ENCODE measurements at regions not wholly inside any gene's neighbourhood (a gene's known extent, or its start where the extent isn't known, plus 50 kb on each side); places are given as distances from the start of the nearest gene placed in this dataset.

- Histone ChIP-seq H3K27me3 (replicated peaks; ENCODE audit: insufficient read depth) (no peaks in the 10 kb centered on the region), H3K4me1 (ENCODE audit: insufficient read depth) (no peaks in the 10 kb centered on the region), H3K9me2 (ENCODE audit: insufficient read depth) (no peaks in the 10 kb centered on the region), H3F3A (ENCODE audit: insufficient read depth) (no peaks in the 10 kb centered on the region), H3K79me2 (ENCODE audit: insufficient read depth) (no peaks in the 10 kb centered on the region), H3K4me3 (no peak overlapping the region), H2AFZ (no peak overlapping the region), H3K27ac (no peak overlapping the region), H4K20me1 (ENCODE audit: insufficient read depth) (no peaks in the 10 kb centered on the region), H3K9me3 (ENCODE audit: low read depth) (no peaks in the 10 kb centered on the region), H3K36me3 (ENCODE audit: low read depth) (no peaks in the 10 kb centered on the region), H3K9ac (no peak overlapping the region), H3K4me2 (ENCODE audit: unreplicated experiment) (no peak overlapping the region)
- 59 to 61% methylated on average over 1 of the region's 1 CpG for WGBS, 2 experiments (ENCODE audit: low coverage in 1 of 2, low lambda C conversion rate in 2 of 2, missing lambda C conversion rate in 2 of 2)
- in situ Hi-C loops (cut with MboI): no loop called here
- DNase-seq: peak; percentile 11
- no peak for TF ChIP-seq EZH2 (IDR thresholded peaks at IDR 0.05; ENCODE audit: insufficient read depth, poor library complexity, severe bottlenecking)
- TF ChIP-seq EZH2phosphoT487 (IDR thresholded peaks at IDR 0.05; ENCODE audit: insufficient read depth, low read depth): no peak
These were observed 491.3 kb upstream of the GJE1 start for GRCh38 chr6:141641406-141641805.

- Histone ChIP-seq H3K4me2 (ENCODE audit: unreplicated experiment) (no peak overlapping the region), H3K9me2 (ENCODE audit: insufficient read depth) (no peaks in the 10 kb centered on the region), H3K4me1 (ENCODE audit: insufficient read depth) (no peaks in the 10 kb centered on the region), H3K9ac (no peak overlapping the region), H3K4me3 (no peak overlapping the region), H3K27ac (no peak overlapping the region), H4K20me1 (ENCODE audit: insufficient read depth) (no peaks in the 10 kb centered on the region), H3K79me2 (ENCODE audit: insufficient read depth) (no peaks in the 10 kb centered on the region), H2AFZ (no peak overlapping the region), H3K27me3 (replicated peaks; ENCODE audit: insufficient read depth) (no peaks in the 10 kb centered on the region), H3K9me3 (ENCODE audit: low read depth) (no peaks in the 10 kb centered on the region), H3K36me3 (ENCODE audit: low read depth) (no peaks in the 10 kb centered on the region), H3F3A (ENCODE audit: insufficient read depth) (no peaks in the 10 kb centered on the region)
- in situ Hi-C loops (cut with MboI): no loop called here
- WGBS, 2 experiments (ENCODE audit: low coverage in 1 of 2, low lambda C conversion rate in 2 of 2, missing lambda C conversion rate in 2 of 2): 80 to 83% methylated on average over 3 of the region's 3 CpGs
- no peak for DNase-seq
- no peak for TF ChIP-seq EZH2 (IDR thresholded peaks at IDR 0.05; ENCODE audit: insufficient read depth, poor library complexity, severe bottlenecking)
- TF ChIP-seq EZH2phosphoT487 (IDR thresholded peaks at IDR 0.05; ENCODE audit: insufficient read depth, low read depth): no peak
These were observed 497.1 kb upstream of the GJE1 start for GRCh38 chr6:141635621-141636020.

GRCh38 chr6:141634269-141634668 lies 498.5 kb upstream of the GJE1 start:
- Histone ChIP-seq H4K20me1 (ENCODE audit: insufficient read depth) (no peaks in the 10 kb centered on the region), H3K79me2 (ENCODE audit: insufficient read depth) (no peaks in the 10 kb centered on the region), H3K27ac (no peak overlapping the region), H3F3A (ENCODE audit: insufficient read depth) (no peaks in the 10 kb centered on the region), H3K4me3 (no peak overlapping the region), H3K9me2 (ENCODE audit: insufficient read depth) (no peaks in the 10 kb centered on the region), H3K4me1 (ENCODE audit: insufficient read depth) (no peaks in the 10 kb centered on the region), H2AFZ (no peak overlapping the region), H3K9me3 (ENCODE audit: low read depth) (no peaks in the 10 kb centered on the region), H3K9ac (no peak overlapping the region), H3K36me3 (ENCODE audit: low read depth) (no peaks in the 10 kb centered on the region), H3K4me2 (ENCODE audit: unreplicated experiment) (no peak overlapping the region), H3K27me3 (replicated peaks; ENCODE audit: insufficient read depth) (no peaks in the 10 kb centered on the region)
- 65 to 73% methylated on average over 2 of the region's 2 CpGs for WGBS, 2 experiments (ENCODE audit: low coverage in 1 of 2, low lambda C conversion rate in 2 of 2, missing lambda C conversion rate in 2 of 2)
- in situ Hi-C loops (cut with MboI): no loop called here
- no peak for DNase-seq
- TF ChIP-seq EZH2phosphoT487 (IDR thresholded peaks at IDR 0.05; ENCODE audit: insufficient read depth, low read depth): no peak
- no peak for TF ChIP-seq EZH2 (IDR thresholded peaks at IDR 0.05; ENCODE audit: insufficient read depth, poor library complexity, severe bottlenecking)

- Histone ChIP-seq H2AFZ (no peak overlapping the region), H3K27me3 (replicated peaks; ENCODE audit: insufficient read depth) (no peaks in the 10 kb centered on the region), H3K4me1 (ENCODE audit: insufficient read depth) (no peaks in the 10 kb centered on the region), H3K4me3 (no peak overlapping the region), H4K20me1 (ENCODE audit: insufficient read depth) (no peaks in the 10 kb centered on the region), H3K27ac (no peak overlapping the region), H3K4me2 (ENCODE audit: unreplicated experiment) (no peak overlapping the region), H3F3A (ENCODE audit: insufficient read depth) (no peaks in the 10 kb centered on the region), H3K79me2 (ENCODE audit: insufficient read depth) (no peaks in the 10 kb centered on the region), H3K9me3 (ENCODE audit: low read depth) (no peaks in the 10 kb centered on the region), H3K9ac (no peak overlapping the region), H3K9me2 (ENCODE audit: insufficient read depth) (no peaks in the 10 kb centered on the region), H3K36me3 (ENCODE audit: low read depth) (no peaks in the 10 kb centered on the region)
- no peak for DNase-seq
- TF ChIP-seq EZH2 (IDR thresholded peaks at IDR 0.05; ENCODE audit: insufficient read depth, poor library complexity, severe bottlenecking): no peak
- TF ChIP-seq EZH2phosphoT487 (IDR thresholded peaks at IDR 0.05; ENCODE audit: insufficient read depth, low read depth): no peak
- WGBS, 2 experiments (ENCODE audit: low coverage in 1 of 2, low lambda C conversion rate in 2 of 2, missing lambda C conversion rate in 2 of 2): 84 to 86% methylated on average over 3 of the region's 3 CpGs
- in situ Hi-C loops (cut with MboI): no loop called here
These were observed 508.4 kb upstream of the GJE1 start for GRCh38 chr6:141624301-141624700.

- no peak for TF ChIP-seq EZH2 (IDR thresholded peaks at IDR 0.05; ENCODE audit: insufficient read depth, poor library complexity, severe bottlenecking)
- no peak for TF ChIP-seq EZH2phosphoT487 (IDR thresholded peaks at IDR 0.05; ENCODE audit: insufficient read depth, low read depth)
- Histone ChIP-seq H3K9me3 (ENCODE audit: low read depth) (no peaks in the 10 kb centered on the region), H2AFZ (no peak overlapping the region), H3F3A (ENCODE audit: insufficient read depth) (no peaks in the 10 kb centered on the region), H4K20me1 (ENCODE audit: insufficient read depth) (no peaks in the 10 kb centered on the region), H3K27ac (no peak overlapping the region), H3K79me2 (ENCODE audit: insufficient read depth) (no peaks in the 10 kb centered on the region), H3K27me3 (replicated peaks; ENCODE audit: insufficient read depth) (no peaks in the 10 kb centered on the region), H3K4me3 (no peak overlapping the region), H3K36me3 (ENCODE audit: low read depth) (no peaks in the 10 kb centered on the region), H3K9me2 (ENCODE audit: insufficient read depth) (no peaks in the 10 kb centered on the region; the same call in 1 of the 2 replicates), H3K4me1 (ENCODE audit: insufficient read depth) (no peaks in the 10 kb centered on the region), H3K4me2 (ENCODE audit: unreplicated experiment) (no peak overlapping the region), H3K9ac (no peak overlapping the region)
- in situ Hi-C loops (cut with MboI): no loop called here
- DNase-seq: no peak
- 87 to 93% methylated on average over 17 to 31 of the region's 31 CpGs for WGBS, 2 experiments (ENCODE audit: low coverage in 1 of 2, low lambda C conversion rate in 2 of 2, missing lambda C conversion rate in 2 of 2)
These were observed 514.5 kb upstream of the GJE1 start for GRCh38 chr6:141618180-141618581.

Data from GM23248 (cell line).